ENCODE measurements at regions not wholly inside any gene's neighbourhood (a gene's known extent, or its start where the extent isn't known, plus 50 kb on each side); places are given as distances from the start of the nearest gene placed in this dataset.
"Not testable (repeated sequence)": the region's sequence is repeated elsewhere in the genome, so short reads cannot be mapped to it uniquely, and the experiment has no call there.

- no peak for DNase-seq
Measured at GRCh38 chr13:55528434-55528833, 1612.3 kb upstream of the PRR20A start.

- DNase-seq: no peak
Measured at GRCh38 chr13:55534306-55534705, 1606.4 kb upstream of the PRR20A start.

DNA sequence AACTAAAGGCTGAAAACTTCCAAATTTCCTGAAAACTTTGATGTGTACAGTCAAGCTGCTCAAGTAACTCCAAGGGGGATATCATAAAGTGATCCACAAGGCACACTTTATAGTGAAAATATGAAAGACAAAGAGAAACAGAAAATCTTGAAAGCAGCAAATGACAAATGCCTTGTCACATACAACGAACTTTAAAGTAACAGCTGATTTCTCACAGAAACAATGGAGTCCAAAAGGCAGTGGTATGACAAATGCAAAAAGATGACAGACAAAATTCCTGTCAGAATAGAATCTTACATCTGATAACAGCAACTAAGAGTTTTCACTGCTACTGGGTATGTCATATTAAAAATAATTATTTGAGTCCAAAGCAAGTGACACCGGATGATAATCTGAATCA, 1602.3 kb upstream of the PRR20A start:
- DNase-seq: no peak

DNA sequence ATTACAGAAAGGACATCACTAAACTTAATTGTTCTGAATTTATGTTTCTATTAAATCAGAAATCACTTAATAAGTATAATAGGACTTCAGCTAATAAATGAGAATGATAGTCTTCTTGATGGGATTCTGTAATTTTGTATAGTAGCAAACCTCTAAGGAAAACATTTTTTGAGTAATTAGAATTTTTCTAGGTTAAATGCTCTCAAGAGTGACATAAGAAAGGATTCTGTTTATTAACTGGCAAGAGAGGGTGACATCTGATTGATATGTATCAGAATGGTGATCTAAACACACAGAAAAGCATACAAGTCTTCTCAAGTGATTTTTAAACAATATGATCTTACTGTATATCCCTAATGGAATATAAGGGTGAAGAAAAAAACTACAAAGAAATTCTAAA, 1597.7 kb upstream of the PRR20A start:
- no peak for DNase-seq

GRCh38 chr13:55550624-55551023, 1590.1 kb upstream of the PRR20A start:
- no peak for DNase-seq

DNA sequence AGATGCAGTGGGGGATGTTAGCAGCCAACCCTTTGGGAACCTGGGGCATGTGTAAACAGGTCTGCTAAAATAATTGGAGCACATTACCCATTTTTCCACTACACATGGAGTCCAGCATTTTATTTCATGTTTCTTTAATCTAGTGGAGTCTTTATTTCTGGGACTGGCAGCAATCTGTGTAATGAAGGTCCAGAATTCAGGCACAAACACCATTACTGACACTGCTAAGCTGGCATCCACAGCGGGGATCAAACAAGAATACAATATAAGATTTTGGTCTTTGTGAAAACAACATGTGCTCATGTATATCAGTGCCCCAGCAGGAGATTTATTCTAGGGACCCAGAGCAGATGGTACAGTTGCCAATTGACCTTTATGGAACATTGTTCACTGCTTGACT, 1587.0 kb upstream of the PRR20A start:
- no peak for DNase-seq

- DNase-seq: no peak
Measured at GRCh38 chr13:55554741-55555140, 1586.0 kb upstream of the PRR20A start.

DNA sequence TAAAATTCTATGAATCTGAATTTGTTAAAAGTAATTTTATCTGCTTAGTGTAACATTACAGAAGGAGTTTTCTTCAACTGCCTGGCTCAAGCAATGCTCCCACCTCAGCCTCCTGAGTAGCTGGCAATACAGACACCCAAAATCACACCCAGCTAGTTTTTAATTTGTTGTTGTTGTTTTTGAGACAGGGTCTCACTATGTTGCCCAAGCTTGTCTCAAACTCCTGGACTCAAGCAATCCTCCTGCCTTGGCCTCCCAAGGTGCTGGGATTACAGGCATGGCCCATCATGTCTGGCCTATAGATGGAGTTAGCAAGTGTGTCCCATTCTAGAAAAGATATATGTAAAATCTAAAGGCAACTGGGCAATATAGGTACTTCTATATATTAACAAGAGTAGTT, 1580.4 kb upstream of the PRR20A start:
- no peak for DNase-seq

- no peak for DNase-seq
Measured at GRCh38 chr13:55563267-55563666, 1577.5 kb upstream of the PRR20A start.

DNA sequence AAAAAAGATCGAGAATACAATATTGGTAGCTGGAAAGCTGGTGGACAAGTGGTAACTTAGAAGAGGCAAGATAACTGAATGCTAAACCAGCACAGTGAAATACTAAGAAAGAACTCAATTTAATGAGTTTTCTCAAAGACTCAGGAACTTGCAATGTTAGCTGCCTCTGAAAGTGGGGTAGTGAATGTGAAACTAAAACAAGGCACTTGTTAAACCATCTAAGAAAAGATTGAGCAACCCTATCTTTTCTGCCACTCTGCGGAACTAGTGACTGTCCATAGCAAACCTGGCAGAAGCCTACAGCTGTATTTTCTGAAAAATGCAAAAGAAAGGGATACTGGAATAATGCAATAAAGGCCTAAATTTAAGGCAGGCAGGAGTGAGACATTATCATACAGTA, 1574.4 kb upstream of the PRR20A start:
- DNase-seq: no peak

GRCh38 chr13:55566779-55567178, 1573.9 kb upstream of the PRR20A start:
- no peak for DNase-seq

- no peak for DNase-seq
Measured at GRCh38 chr13:55567721-55568625, 1572.7 kb upstream of the PRR20A start.

- DNase-seq: no peak
Measured at GRCh38 chr13:55569082-55569481, 1571.6 kb upstream of the PRR20A start.

DNA sequence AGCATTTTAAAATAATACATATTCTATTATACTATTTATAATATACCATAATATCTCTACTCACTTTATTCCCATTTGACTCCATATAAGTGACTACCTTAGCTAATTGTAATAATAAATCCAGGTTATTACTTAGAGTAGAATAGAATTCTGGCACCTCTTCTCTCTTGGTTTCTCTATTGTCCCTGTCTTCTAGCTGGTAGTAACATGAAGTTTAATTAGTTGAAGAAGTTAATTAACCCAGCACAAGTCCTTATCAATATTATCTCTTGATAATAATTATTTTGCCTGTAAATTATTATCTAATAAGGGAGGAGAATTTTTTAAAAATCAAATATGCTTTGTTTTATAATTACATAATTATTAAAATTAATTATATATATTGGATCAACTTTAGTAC, 1571.2 kb upstream of the PRR20A start:
- DNase-seq: no peak

- DNase-seq: no peak
Measured at GRCh38 chr13:55570371-55570770, 1570.3 kb upstream of the PRR20A start.

DNA sequence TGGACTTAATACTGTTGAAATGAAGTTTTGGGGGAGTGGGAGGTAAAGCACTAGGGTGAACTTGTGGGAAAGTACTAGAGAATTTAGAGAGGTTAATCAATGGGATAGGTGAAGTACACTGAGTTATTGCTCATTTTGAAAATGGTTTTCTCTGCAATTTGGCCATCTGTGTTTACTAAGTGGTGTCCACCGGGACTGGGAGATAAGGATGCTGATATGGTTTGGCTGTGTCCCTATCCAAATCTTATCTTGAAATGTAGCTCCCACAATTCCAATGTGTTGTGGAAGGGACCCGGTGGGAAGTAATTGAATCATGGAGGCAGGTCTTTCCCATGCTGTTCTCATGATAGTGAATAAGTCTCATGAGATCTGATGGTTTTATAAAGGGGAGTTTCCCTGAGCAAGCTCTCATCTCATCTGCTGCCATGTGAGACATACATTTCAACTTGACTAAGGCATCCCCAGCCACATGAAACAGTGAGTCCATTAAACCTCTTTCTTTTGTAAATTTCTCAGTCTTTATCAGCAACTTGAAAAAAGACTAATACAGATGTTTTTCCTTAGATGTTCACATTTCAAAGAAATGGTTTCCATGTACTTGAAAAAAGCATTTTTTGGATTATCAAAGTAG, 1569.4 kb upstream of the PRR20A start:
- no peak for DNase-seq

- no peak for DNase-seq
Measured at GRCh38 chr13:55572408-55572807, 1568.3 kb upstream of the PRR20A start.

DNA sequence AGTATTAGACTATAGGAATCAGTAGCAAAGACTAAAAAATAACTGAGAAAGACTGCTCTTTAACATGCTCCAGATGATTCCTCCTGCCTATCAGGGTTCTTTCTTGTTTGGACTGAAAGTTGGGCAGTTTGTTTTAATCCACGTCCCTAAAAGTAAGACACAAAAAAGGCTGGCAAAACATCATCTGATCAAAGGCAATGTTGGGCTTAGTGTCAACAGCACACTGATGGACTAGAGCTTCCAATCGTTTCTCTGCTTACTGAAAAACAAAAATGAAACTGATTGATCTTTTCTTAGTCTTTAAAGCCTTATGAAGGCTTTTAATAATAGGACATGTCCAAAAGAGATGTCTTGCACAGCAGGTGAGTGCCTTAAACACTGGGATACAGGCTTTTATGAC, 1567.9 kb upstream of the PRR20A start:
- no peak for DNase-seq

DNA sequence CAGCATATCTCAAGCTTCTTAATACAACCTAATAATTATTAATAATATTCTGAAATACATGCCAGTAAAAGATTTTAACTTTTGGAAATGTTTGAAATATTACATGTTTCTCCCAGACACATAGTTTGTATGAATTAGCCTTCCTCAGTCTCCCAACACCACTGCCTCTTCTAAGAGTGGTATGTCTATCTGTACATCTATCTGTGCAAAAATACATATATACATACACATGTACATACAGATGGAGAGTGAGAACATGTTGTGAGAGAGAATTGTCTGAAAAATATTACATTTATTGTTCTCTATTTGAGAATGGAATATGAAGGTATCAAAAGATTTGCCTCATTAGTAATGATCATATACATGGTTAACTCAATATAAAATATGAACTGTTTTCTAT, 1567.2 kb upstream of the PRR20A start:
- DNase-seq: no peak

DNA sequence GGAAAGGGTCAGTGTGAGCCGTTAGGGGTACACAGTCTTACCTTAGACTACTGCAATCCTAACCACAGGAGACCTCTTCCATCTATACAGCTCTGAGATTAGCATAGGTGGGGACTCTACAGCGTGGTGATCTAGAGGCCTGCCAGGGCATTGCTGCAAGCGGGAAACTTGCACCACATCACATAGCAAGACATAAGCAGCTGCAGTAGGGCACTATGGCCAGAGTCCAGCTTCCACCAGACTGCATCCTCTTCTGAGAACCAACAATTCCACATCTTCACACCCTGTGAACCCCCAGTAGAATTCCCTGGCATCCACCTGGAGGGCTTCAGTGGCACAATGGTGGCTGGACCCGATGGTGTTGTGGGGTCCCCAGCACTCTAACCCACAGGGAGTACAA, 1564.3 kb upstream of the PRR20A start:
- no peak for DNase-seq

- DNase-seq: no peak
Measured at GRCh38 chr13:55577082-55577846, 1563.5 kb upstream of the PRR20A start.

DNA sequence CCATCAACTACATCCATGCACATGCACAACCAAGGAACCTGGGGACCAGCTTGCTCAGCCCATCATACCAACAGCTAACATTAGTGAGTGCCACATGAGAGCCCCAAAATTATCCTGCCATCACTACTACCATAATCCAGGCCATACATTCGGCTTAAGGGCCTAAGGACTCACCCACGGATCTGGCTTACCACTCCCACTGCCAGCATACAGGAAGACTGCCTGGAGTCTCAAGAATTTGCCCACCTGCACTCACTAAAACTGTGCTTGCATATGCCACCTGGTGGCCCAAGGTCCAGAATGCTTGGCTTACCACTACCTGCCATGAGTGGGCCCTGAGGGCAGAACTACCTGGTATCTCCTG, 1562.9 kb upstream of the PRR20A start:
- DNase-seq: no peak

GRCh38 chr13:55582294-55582693, 1558.4 kb upstream of the PRR20A start:
- DNase-seq: not testable (repeated sequence)
